ENCODE measurements at regions not wholly inside any gene's neighbourhood (a gene's known extent, or its start where the extent isn't known, plus 50 kb on each side); places are given as distances from the start of the nearest gene placed in this dataset.

GRCh38 chr7:41058986-41059741, 643.7 kb downstream of the INHBA start:
- no peak for FAIRE-seq

GRCh38 chr7:41054960-41055661, 647.8 kb downstream of the INHBA start:
- Histone ChIP-seq H3K27ac (no peak overlapping the region), H3K4me2 (no peak overlapping the region), H3K9me3 (0 out of 3 replicates have a peak, but pooled peaks cover 3% of the 10 kb centered on the region), H3K4me1 (no peaks in the 10 kb centered on the region), H3K4me3 (no peak overlapping the region)
- 43% methylated on average over 11 of the region's 11 CpGs for WGBS (ENCODE audit: missing lambda C conversion rate)
- TF ChIP-seq RCOR1 (IDR thresholded peaks at IDR 0.05; ENCODE audit: low read depth, low read length) (no peak), NPAS2 (CRISPR knock-in tag; IDR thresholded peaks at IDR 0.05; ENCODE audit: borderline replicate concordance) (no peak), NFE2L2 (conservative IDR thresholded peaks at IDR 0.05; ENCODE audit: low read length) (no peak), EHMT2 (IDR thresholded peaks at IDR 0.05; ENCODE audit: low read depth) (no peak), JUNB (IDR thresholded peaks at IDR 0.05) (no peak)
- POLR2A ChIA-PET = no interaction called here
- ATAC-seq (no peak), DNase-seq (ENCODE audit: low read depth in 1 of 2, low spot score in 1 of 2) (no peak), FAIRE-seq (no peak)
- CTCF ChIA-PET = no interaction called here

More at GRCh38 chr7:41058986-41059741, 643.7 kb downstream of the INHBA start:
- ChIA-PET POLR2A (no interaction called here), CTCF (no interaction called here)
- no peak for ATAC-seq
- 0 out of 3 replicates have a peak, but pooled peaks cover 3% of the 10 kb centered on the region for H3K9me3 ChIP-seq
- DNase-seq (ENCODE audit: low read depth in 1 of 2, low spot score in 1 of 2) = no peak
- 36% methylated on average over 4 of the region's 4 CpGs for WGBS (ENCODE audit: missing lambda C conversion rate)
- no peak for TF ChIP-seq ZC3H11A (IDR thresholded peaks at IDR 0.05)
- no peaks in the 10 kb centered on the region for H3K4me1 ChIP-seq
- no peak overlapping the region for H3K27ac ChIP-seq
- H3K4me3 ChIP-seq = no peak overlapping the region
- no peak overlapping the region for H3K4me2 ChIP-seq

GRCh38 chr7:41053820-41054219, 649.1 kb downstream of the INHBA start:
- ChIA-PET CTCF (interaction anchor here (0.5 kb wide), 1 partner anchor 568 kb away, joined by 3 read pairs; no protein-coding TSS in a partner anchor), POLR2A (no interaction called here)
- WGBS (ENCODE audit: missing lambda C conversion rate) = 58% methylated on average over 2 of the region's 2 CpGs
- DNase-seq (ENCODE audit: low read depth in 1 of 2, low spot score in 1 of 2) (no peak), FAIRE-seq (no peak), ATAC-seq (no peak)
- Histone ChIP-seq H3K9me3 (0 out of 3 replicates have a peak, but pooled peaks cover 3% of the 10 kb centered on the region), H3K4me1 (no peaks in the 10 kb centered on the region), H3K4me3 (no peak overlapping the region), H3K4me2 (no peak overlapping the region), H3K27ac (no peak overlapping the region)
- TF ChIP-seq, protein P1, sequence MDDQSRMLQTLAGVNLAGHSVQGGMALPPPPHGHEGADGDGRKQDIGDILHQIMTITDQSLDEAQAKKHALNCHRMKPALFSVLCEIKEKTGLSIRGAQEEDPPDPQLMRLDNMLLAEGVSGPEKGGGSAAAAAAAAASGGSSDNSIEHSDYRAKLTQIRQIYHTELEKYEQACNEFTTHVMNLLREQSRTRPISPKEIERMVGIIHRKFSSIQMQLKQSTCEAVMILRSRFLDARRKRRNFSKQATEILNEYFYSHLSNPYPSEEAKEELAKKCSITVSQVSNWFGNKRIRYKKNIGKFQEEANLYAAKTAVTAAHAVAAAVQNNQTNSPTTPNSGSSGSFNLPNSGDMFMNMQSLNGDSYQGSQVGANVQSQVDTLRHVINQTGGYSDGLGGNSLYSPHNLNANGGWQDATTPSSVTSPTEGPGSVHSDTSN (IDR thresholded peaks at IDR 0.05) = no peak
- TF ChIP-seq MYC (IDR thresholded peaks at IDR 0.05; ENCODE audit: borderline replicate concordance, low read length) (no peak), FOSL2 (IDR thresholded peaks at IDR 0.05) (no peak), FOSL2 (CRISPR knock-in tag; IDR thresholded peaks at IDR 0.05) (no peak), BHLHE40 (IDR thresholded peaks at IDR 0.05; ENCODE audit: low read depth, low read length) (no peak), JUN (IDR thresholded peaks at IDR 0.05) (no peak), POLR2AphosphoS2 (conservative IDR thresholded peaks at IDR 0.05; ENCODE audit: low read length) (no peak), CBX2 (IDR thresholded peaks at IDR 0.05; ENCODE audit: borderline replicate concordance, low read depth) (no peak), CEBPB (IDR thresholded peaks at IDR 0.05) (no peak), SREBF2 (IDR thresholded peaks at IDR 0.05) (no peak), GATA3 (IDR thresholded peaks at IDR 0.05; ENCODE audit: borderline replicate concordance) (no peak), CHD2 (IDR thresholded peaks at IDR 0.05; ENCODE audit: low read length, partially characterized antibody) (no peak), FOXS1 (CRISPR knock-in tag; IDR thresholded peaks at IDR 0.05) (no peak), MAFK (IDR thresholded peaks at IDR 0.05; ENCODE audit: partially characterized antibody) (no peak), HOXB13 (CRISPR knock-in tag; IDR thresholded peaks at IDR 0.05; ENCODE audit: low read depth) (no peak), NFE2L2 (conservative IDR thresholded peaks at IDR 0.05; ENCODE audit: low read length) (no peak), JUNB (IDR thresholded peaks at IDR 0.05) (no peak), KDM1A (IDR thresholded peaks at IDR 0.05; ENCODE audit: low read depth) (no peak)
- TF ChIP-seq, protein P2, sequence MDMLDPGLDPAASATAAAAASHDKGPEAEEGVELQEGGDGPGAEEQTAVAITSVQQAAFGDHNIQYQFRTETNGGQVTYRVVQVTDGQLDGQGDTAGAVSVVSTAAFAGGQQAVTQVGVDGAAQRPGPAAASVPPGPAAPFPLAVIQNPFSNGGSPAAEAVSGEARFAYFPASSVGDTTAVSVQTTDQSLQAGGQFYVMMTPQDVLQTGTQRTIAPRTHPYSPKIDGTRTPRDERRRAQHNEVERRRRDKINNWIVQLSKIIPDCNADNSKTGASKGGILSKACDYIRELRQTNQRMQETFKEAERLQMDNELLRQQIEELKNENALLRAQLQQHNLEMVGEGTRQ (IDR thresholded peaks at IDR 0.05) = no peak
- TF ChIP-seq, protein P3, sequence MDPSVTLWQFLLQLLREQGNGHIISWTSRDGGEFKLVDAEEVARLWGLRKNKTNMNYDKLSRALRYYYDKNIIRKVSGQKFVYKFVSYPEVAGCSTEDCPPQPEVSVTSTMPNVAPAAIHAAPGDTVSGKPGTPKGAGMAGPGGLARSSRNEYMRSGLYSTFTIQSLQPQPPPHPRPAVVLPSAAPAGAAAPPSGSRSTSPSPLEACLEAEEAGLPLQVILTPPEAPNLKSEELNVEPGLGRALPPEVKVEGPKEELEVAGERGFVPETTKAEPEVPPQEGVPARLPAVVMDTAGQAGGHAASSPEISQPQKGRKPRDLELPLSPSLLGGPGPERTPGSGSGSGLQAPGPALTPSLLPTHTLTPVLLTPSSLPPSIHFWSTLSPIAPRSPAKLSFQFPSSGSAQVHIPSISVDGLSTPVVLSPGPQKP (IDR thresholded peaks at IDR 0.05; ENCODE audit: low read depth, low read length) = no peak
- TF ChIP-seq, protein P4, sequence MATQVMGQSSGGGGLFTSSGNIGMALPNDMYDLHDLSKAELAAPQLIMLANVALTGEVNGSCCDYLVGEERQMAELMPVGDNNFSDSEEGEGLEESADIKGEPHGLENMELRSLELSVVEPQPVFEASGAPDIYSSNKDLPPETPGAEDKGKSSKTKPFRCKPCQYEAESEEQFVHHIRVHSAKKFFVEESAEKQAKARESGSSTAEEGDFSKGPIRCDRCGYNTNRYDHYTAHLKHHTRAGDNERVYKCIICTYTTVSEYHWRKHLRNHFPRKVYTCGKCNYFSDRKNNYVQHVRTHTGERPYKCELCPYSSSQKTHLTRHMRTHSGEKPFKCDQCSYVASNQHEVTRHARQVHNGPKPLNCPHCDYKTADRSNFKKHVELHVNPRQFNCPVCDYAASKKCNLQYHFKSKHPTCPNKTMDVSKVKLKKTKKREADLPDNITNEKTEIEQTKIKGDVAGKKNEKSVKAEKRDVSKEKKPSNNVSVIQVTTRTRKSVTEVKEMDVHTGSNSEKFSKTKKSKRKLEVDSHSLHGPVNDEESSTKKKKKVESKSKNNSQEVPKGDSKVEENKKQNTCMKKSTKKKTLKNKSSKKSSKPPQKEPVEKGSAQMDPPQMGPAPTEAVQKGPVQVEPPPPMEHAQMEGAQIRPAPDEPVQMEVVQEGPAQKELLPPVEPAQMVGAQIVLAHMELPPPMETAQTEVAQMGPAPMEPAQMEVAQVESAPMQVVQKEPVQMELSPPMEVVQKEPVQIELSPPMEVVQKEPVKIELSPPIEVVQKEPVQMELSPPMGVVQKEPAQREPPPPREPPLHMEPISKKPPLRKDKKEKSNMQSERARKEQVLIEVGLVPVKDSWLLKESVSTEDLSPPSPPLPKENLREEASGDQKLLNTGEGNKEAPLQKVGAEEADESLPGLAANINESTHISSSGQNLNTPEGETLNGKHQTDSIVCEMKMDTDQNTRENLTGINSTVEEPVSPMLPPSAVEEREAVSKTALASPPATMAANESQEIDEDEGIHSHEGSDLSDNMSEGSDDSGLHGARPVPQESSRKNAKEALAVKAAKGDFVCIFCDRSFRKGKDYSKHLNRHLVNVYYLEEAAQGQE (IDR thresholded peaks at IDR 0.05) = no peak

Data from A549 (cell line).